GM18907 (cell line): ENCODE measurements at regions not wholly inside any gene's neighbourhood (a gene's known extent, or its start where the extent isn't known, plus 50 kb on each side); places are given as distances from the start of the nearest gene placed in this dataset.

Experiments
- ATAC-seq: cut with Tn5 transposase; IDR thresholded peaks from one replicate; pipeline ENCODE4 v1.9.1; 2021; ENCODE audit warnings: mild to moderate bottlenecking, moderate library complexity; ENCODE audit not compliant: unreplicated experiment

DNA sequence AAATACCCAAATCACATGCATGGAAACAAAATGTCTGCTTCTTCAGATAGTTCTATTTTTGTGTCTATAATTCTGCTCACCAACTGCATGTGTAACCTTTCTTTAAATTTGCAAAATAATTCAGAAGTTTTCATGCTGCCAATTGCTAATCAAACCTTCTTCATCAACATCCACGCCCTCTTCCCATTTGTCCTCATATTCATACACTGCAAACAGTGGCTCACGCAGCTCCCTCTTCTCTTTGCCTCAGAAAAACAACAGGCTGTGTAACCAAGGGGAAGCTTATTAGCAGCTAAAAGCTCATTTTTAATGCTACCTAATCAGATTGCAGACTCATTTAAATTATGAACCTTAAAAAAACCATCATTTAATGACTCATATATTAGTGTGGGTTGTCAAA is 555.0 kb upstream of the EPHA7 start:
- ATAC-seq: no peak

DNA sequence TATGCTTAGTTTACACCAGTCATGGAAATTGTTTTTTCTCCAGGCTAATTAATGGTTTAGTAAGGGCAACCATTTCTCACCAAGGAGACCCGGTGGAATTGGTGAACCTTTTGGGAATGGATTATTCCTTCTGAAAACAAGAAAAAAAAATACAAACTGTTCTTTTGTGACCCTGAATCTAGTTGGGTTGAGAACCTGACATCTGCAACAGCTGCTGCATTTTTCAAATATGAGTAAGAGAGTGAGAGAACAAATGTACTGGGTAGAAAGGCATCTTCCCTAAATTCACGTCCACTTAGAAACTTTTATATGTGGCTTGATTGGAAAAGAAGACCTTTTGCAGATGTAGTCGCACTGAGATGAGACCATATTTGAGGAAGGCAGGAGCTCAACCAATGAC is 553.4 kb upstream of the EPHA7 start:
- ATAC-seq: no peak

DNA sequence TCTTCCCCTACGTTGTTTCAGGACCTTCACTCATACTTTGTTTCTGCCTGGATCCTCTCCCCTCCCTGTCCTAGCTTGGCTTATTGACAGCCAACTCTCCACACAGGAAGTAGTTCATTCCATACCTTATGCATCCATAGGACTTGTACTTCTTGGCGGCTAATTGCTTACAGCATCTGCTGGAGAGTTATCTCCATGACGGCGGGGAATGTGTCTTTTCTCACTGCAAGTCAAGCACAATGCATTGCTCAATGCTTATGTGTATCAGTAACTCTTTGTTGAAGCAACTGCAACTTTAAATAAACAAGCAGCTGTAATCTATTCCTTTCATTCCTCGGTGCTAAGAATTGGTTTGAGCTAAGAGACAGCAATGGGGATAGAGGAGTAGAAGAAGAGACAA is 551.3 kb upstream of the EPHA7 start:
- ATAC-seq: no peak

DNA sequence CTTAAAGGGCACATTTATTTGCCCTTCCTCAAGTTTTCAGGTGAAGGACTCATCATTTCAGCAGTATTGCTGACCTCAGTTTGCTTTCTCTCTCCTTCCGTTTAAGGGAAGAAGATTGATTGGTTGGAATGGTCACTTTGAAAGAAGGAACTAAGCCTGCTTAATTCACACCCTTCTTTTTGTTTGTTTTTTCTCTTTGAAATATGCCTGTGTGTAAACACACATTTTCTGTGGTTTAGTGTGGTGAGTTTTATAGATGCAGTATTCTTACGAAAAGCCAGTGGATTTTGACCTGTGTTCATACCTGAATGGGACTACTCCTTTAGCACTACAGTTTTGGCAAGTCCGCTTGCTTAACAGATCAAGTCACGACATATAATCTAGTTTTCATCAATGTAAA is 548.8 kb upstream of the EPHA7 start:
- ATAC-seq: no peak

DNA sequence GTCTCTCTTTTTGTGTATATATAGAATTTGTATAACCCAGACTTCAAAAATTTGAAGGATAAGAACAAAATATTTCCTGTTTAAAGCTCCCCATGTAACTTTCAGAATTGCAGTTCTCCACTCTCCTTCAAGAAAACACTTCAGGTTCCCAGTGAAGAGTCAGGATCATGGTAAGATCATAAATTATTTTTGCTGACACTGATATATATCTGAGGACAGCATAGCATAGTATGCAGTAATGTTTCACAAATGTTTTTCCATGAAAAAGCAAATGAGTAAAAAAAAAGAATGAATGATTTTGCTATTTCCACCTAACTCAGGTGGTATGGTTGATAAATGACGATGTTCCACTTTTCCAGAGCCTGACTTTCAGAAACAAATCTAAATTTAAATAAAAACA is 545.6 kb upstream of the EPHA7 start:
- ATAC-seq: no peak

DNA sequence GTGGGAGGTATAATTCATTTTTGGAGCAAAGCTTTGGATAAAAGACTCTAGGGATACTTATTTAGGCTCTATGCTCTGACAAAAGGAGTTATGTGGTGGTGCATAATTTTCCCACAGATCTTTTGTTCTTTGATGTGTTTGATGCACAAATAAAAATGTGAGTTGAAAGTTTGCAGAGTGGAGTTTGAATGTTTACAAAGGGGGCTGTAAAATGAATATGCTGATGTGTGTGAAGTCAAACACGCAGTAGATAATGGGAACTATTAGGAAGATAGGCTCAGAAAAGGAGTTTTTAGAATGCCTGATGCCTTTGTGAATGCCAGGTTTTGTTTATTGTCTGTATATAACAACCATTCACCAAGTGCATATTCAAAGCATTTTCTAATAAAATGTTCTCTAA is 545.0 kb upstream of the EPHA7 start:
- no peak for ATAC-seq

DNA sequence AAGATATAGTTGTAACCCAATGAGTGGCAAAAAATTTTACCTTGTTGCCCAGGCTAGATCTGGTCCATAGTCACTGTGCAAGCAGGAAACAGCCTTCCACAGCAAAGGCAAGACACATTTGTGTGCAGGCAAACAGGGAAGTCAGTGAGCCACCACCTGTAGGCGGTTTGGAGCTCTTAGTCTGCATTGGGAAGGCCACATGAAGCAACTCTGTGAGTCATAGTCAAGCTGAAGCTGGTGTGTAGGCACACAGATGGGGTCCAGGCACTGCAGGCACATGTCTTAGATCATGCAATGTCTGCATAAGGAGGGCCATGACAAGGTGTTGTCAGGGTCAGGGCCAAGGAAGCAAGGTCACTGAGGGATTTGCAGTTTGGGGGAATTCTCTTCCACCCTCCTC is 543.2 kb upstream of the EPHA7 start:
- no peak for ATAC-seq

DNA sequence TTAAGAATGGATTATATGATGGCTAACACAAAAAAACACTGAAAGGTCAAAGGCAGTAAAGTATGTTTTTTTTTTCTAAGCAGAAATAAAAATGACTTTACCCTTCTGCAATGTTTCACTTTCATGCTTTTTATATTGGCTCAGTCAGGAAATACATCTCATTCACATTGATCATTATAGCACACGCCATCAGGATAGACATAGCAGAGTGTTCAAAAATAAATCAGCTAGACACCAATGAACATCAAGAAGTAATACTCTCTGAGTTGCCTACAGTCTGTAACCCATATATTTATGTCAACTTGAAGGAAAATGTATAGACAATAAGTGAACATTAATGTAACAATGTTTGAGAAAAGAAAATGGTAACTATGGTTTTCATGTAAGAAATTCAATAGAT is 535.2 kb upstream of the EPHA7 start:
- no peak for ATAC-seq

DNA sequence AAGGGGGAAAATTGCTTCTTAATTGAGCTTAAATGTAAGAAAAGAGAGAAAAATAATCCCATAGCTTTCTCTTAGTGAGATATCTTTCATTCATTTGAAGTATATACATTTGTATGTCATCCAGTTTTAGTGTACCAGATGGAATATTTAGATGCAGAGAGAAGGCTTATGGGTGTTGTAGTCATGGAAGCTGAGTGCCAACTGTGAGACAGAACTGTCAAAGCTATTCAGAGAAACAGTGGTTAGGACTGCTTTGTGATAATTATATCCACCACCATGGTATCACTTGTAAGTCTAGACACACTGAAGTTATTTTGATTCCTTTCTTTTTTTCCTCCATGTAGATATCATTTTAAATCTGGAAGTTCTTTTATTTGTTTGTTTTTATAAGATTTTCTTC is 524.3 kb upstream of the EPHA7 start:
- ATAC-seq: no peak

DNA sequence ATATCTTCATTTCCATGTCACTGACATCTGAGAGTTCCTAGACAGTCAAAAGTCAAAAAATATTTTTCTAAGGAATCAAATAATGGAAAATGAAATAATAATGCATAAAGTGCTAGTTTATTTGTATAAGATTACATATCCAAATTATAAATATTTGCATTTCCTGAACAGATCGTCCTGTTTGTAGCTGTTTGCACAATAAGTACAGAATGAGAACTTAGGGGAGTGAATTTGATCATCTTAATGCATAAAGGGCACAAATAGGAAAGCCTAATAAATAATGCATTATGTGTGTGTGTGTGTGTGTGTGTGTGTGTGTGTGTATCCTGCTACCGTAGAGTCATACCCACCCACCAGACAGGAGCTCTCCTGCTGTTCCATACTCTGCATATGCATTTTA is 521.0 kb upstream of the EPHA7 start:
- ATAC-seq: no peak

DNA sequence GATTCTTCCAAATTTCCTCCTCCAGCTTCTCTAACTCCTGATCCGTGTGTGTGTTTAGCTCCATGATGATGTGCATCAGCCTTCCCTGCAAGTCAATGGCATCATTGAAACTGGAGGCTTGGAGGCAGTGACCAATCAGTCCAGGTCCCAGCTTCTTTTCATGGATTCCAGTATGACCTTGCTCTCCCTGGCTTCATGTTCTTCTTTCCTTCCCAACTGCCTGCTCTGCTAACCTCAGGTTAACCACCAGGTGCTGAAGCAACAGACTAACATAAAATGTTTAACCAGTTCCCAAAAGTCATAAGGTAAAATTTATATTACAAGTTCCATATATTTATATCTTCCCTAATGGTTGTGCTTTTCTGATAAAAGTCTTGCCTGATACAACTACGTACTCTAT is 512.8 kb upstream of the EPHA7 start:
- ATAC-seq: no peak

DNA sequence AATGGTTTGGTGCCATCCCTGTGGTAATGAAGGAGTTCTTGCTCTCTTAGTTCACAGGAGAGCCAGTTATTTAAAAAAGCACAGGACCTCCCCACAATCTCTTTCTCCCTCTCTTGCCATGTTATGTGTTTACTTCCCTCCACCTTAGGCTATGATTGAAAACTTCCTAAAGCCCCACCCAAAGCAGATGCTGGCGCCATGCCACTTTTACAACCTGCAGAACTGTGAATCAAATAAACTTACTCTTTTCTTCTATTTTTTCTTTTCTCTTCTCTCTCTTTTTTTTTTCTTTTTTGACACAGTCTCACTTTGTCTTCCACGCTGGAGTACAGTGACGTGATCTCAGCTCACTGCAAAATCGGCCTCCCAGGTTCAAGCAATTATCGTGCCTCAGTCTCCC is 508.4 kb upstream of the EPHA7 start:
- no peak for ATAC-seq

DNA sequence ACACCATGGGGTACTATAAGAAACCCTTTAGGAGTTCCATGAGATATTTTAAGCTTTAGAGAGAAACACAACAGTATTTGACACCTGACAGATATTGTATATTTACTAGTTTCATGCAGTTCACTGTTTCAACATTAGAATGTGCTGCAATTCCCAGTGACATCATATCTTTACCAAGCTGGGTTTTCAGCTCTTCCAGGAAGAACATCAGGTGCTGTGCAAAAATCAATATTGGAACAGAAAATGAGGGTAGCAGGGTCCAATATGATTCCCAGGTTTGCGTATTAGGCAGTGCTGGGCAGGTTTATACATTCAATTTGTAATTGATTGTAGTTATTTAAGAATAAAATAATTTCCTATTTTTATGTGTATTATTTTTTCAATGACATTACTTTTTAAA is 500.0 kb upstream of the EPHA7 start:
- ATAC-seq: no peak

DNA sequence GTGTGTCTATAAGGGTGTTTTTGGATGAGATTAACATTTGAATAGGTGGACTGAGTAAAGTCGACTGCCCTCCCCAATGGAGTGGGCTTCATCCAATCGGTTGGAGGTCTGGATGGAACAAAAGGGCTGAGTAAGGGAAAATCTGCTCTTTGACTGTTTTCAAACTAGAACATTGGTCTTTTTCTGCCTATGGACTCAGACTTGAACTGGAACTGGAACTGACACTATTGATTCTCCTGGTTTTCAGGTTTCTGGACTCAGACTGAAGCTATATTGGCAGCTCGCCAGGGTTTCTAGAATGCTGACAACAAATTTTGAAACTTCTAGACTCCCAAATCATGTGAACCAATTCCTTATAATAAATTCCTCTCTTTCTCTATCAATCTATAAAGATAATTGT is 498.9 kb upstream of the EPHA7 start:
- ATAC-seq: no peak

DNA sequence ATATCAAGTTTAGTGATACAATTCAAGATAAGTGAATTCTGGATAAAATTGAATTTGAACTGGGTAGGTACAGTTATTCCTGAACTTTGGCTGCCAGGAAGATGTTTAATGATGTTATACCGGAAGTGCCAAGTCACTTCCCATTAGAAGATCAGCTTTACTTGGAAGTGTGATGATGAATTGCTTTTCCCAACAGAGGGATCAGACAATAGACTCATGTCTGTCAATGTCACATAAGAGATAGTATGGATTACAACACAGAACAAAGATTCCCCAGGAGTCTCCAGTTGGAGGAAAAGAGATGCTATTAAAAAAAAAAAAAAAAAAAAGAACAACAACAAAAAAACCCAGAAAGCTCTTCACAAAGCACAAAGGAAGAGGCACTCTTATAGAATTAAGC is 497.9 kb upstream of the EPHA7 start:
- ATAC-seq: no peak

DNA sequence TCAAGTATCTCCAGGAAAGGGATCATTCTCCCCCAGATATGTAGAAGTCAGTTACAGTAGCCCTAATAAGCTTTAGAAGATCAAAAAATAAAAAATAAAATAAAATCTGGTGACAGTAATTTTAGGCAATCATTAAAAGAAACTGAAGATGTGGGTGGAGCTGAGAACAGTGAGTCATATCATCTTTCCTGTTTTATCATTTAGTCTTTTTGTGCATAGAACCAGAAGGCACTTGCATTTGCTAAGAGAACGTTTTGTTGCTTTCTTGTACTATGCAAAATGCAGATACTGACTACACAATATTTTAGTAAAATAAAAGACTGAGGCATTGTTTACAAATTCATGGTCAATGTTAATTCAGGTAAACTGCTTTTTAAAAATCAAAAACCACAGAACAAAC is 497.4 kb upstream of the EPHA7 start:
- no peak for ATAC-seq

DNA sequence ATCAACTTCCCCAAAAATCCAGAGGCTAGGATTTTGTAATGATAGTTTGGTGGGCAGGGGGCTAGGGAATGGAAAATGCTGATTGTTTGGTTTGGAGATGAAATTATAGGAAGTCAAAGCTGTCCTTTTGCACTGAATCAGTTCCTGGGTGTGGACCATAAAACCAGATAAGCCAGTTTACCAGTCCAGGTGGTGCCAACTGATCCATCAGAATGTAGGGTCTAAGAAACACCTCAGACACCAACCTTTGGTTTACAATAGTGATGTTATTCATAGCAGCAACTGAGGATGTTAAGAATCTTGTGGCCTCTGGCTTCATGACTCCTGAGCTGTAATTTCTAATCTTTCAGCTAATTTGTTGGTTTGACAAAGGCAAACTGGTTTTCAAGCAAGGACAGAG is 496.6 kb upstream of the EPHA7 start:
- no peak for ATAC-seq

DNA sequence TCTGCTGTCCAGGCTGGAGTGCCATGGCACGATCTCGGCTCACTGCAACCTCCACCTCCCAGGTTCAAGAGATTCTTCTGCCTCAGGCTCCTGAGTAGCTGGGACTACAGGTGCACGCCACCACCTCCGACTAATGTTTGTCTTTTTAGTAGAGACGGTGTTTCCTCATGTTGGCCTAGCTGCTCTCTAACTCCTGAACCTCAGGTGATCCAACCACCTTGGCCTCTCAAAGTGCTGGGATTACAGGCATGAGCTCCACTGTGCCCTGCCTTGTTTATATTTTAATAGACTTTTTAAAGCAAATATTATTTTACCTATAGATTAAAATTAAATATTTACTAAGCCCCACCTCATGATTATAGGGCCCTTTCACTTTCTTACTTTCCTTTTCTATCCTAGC is 483.2 kb upstream of the EPHA7 start:
- no peak for ATAC-seq

DNA sequence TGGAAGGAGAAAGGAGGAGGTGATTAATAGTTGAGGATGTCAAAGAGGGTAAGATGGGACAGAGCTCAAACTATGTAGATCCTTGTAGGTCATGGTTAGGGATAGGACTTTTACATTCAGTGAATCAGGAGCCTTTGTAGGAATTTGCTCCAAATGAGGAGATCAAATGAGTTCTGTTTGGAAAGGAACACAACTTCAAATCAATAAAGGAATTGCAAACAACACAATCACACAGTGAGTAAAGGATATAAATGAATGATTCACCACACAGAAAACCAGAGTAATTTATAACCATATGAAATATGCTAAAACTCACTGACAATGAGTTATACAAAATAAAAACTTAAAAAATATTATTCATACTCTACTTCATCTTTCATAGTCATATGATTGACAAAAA is 480.8 kb upstream of the EPHA7 start:
- ATAC-seq: no peak

DNA sequence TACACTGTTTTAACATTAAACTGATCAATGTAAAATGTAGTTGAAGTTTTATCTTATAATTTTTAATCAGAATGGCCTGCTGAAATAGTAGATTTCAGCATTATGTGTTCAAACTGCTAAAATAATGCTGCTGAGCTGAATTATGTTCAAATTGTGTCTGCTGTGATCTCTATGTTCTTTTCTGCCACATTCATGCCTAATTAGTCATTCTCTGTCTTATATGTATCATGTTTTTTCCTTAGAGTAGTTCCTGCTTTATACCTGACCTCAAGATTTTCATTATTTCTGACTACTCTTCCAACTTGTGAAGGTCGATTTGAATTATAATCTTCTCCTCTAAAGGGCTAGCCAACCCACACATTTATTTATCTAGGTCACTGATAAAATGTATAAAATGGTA is 476.7 kb upstream of the EPHA7 start:
- no peak for ATAC-seq

DNA sequence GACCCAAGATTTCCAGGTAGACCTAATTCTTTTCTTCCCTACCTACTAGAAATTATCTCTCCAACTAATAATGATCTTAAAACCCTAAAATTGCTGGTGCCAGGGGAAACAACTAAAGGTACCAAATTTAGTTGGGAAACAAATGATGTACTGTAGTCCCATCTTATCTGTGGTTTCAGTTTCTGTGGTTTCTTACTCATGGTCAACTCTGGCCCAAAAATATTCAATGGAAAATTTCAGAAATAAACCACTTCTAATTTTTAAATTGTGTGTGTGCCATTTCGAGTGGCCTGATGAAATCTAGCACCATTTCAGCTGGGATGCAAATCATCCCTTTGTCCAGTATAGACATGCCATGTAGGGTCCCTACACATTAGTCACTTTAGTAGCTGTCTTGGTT is 475.2 kb upstream of the EPHA7 start:
- ATAC-seq: no peak

DNA sequence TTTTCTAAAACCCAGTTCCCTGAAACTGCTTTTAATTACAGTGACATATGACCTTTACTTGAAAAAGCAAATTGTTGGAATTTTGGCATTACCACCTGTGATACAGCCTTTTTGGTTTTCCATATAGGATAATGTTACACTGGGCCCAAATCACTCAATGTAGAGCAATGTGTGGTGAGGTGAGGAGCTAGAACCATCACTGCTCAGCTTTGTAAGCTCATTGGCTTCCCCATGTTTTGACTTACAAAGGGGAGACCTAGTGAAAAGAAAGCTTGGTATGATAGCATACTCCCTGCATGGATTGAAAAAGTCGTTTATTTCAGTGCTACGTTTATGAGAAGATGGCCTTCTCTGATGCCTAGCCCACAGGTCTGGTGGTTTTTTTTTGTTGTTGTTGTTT is 470.4 kb upstream of the EPHA7 start:
- no peak for ATAC-seq

DNA sequence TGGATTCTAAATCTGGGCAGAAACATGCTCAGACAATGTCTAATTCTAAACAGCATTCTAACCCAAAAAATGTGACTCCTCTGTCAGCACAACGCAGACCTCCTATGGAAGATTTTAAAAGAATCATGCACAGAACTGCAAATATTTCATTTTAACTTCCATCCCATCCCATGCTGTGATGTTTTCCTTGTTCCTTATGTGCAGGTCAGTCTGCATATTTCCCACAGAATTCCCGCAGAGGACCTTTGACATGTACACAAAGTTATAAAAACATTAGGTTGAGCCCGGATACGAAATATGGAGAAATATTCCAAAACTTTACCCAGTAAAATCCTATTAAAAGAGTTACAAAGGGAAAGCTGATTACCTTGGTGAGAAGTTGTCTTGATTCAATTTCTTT is 467.1 kb upstream of the EPHA7 start:
- no peak for ATAC-seq

DNA sequence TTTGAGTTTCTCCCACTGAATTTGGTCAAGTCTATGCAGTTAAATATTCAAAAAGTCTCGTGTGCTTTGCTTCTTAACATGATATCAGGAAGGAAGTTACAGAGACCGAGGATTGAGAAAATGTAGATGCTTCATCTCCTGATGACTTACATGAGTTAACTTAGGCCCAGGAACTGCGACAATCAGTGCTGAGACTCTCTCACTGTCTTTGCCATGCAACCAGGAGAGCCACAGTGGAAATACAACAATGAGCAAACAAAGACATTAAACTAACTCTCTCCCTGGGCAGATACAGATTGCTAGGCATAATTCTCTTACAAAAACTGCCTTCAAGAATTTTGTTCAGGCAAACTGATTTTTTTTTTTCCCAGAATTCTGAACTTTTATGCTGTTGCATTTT is 440.6 kb upstream of the EPHA7 start:
- no peak for ATAC-seq
